ENCODE measurements at regions not wholly inside any gene's neighbourhood (a gene's known extent, or its start where the extent isn't known, plus 50 kb on each side); places are given as distances from the start of the nearest gene placed in this dataset.

- Histone ChIP-seq H3K9me3 (ENCODE audit: control insufficient read depth, insufficient read depth, low read depth, low read length) (no peaks in the 10 kb centered on the region), H3K27me3 (ENCODE audit: control insufficient read depth, insufficient read depth, low read length) (no peaks in the 10 kb centered on the region), H3K36me3 (ENCODE audit: control insufficient read depth, insufficient read depth, low read length) (no peaks in the 10 kb centered on the region), H3K27ac (ENCODE audit: low read length) (no peak overlapping the region), H3K4me1 (ENCODE audit: control insufficient read depth, insufficient read depth, low read length) (no peaks in the 10 kb centered on the region), H3K4me3 (ENCODE audit: low read depth in 2 of 2, low read length in 2 of 2) (no peak overlapping the region)
- no peak for DNase-seq (ENCODE audit: low read depth, low spot score)
- in situ Hi-C loops (cut with HindIII; ENCODE audit: low pct_unique_long_range_greater_than_20kb, low sequenced_read_pairs): no loop called here
- ATAC-seq: no peak
- ChIA-PET CTCF (no interaction called here), POLR2A (no interaction called here)
- intact Hi-C loops (cut with micrococcal nuclease; ENCODE audit: unreplicated experiment): no loop called here
- no TSS peak for BruUV-seq (replicated peaks)
- no peak for TF ChIP-seq CTCF (IDR thresholded peaks at IDR 0.05)
- TF ChIP-seq REST (IDR thresholded peaks at IDR 0.05; ENCODE audit: insufficient read depth in 1 of 2, low read depth in 2 of 2, low read length in 1 of 2): no peak
- no peak for TF ChIP-seq SIN3A (IDR thresholded peaks at IDR 0.05; ENCODE audit: borderline replicate concordance, insufficient read depth, low read depth, low read length)
- no peak for TF ChIP-seq POLR2AphosphoS5 (IDR thresholded peaks at IDR 0.05; ENCODE audit: low read depth, low read length)
- no peak for TF ChIP-seq TCF7L2 (IDR thresholded peaks at IDR 0.05; ENCODE audit: low read depth, low read length)
These were observed 377.0 kb downstream of the PTPRC start for GRCh38 chr1:199015799-199016198.

- no peaks in the 10 kb centered on the region for H3K4me1 ChIP-seq (ENCODE audit: control insufficient read depth, insufficient read depth, low read length)
- H3K4me3 ChIP-seq (ENCODE audit: low read depth in 2 of 2, low read length in 2 of 2): no peak overlapping the region
- intact Hi-C loops (cut with micrococcal nuclease; ENCODE audit: unreplicated experiment) (no loop called here), in situ Hi-C loops (cut with HindIII; ENCODE audit: low pct_unique_long_range_greater_than_20kb, low sequenced_read_pairs) (no loop called here)
- ATAC-seq (no peak), DNase-seq (ENCODE audit: low read depth, low spot score) (no peak)
- ChIA-PET CTCF (no interaction called here), POLR2A (no interaction called here)
- BruUV-seq (replicated peaks): no TSS peak
- H3K27me3 ChIP-seq (ENCODE audit: control insufficient read depth, insufficient read depth, low read length): no peaks in the 10 kb centered on the region
- H3K36me3 ChIP-seq (ENCODE audit: control insufficient read depth, insufficient read depth, low read length): no peaks in the 10 kb centered on the region
- TF ChIP-seq CTCF (IDR thresholded peaks at IDR 0.05) (no peak), POLR2AphosphoS5 (IDR thresholded peaks at IDR 0.05; ENCODE audit: low read depth, low read length) (no peak), SIN3A (IDR thresholded peaks at IDR 0.05; ENCODE audit: borderline replicate concordance, insufficient read depth, low read depth, low read length) (no peak), REST (IDR thresholded peaks at IDR 0.05; ENCODE audit: insufficient read depth in 1 of 2, low read depth in 2 of 2, low read length in 1 of 2) (no peak), TCF7L2 (IDR thresholded peaks at IDR 0.05; ENCODE audit: low read depth, low read length) (no peak)
- H3K9me3 ChIP-seq (ENCODE audit: control insufficient read depth, insufficient read depth, low read depth, low read length): no peaks in the 10 kb centered on the region
- no peak overlapping the region for H3K27ac ChIP-seq (ENCODE audit: low read length)
These were observed 379.8 kb downstream of the PTPRC start for GRCh38 chr1:199018471-199019135.
